Uterus (tissue), 2 donors: ENCODE measurements at regions not wholly inside any gene's neighbourhood (a gene's known extent, or its start where the extent isn't known, plus 50 kb on each side); places are given as distances from the start of the nearest gene placed in this dataset.

ENCODE experiments used
- CTCF ChIP-seq, 4 experiments: fragments of 200-600 bp in 2 of 4; fragments of 450-650 bp in 2 of 4; sonication (generic) in 2 of 4; IDR thresholded peaks; one replicate each; pipeline ENCODE4 v1.5.1; 2016 to 2019; ENCODE audit warnings: antibody characterized with exemption in 4 of 4, mild to moderate bottlenecking in 2 of 4, moderate library complexity in 1 of 4
- POLR2A ChIP-seq, 2 donors: fragments of 450-650 bp; IDR thresholded peaks; one replicate each; pipeline ENCODE4 v1.6.1; 2016; ENCODE audit warnings: antibody characterized with exemption in 2 of 2, mild to moderate bottlenecking in 1 of 2, moderate library complexity in 1 of 2

GRCh38 chr10:78828647-78829539 lies 239.9 kb upstream of the ZMIZ1 start:
- TF ChIP-seq CTCF (IDR thresholded peaks at IDR 0.05) (no peak), POLR2A (IDR thresholded peaks at IDR 0.05) (no peak)
